C4-2B (cell line): ENCODE measurements at regions not wholly inside any gene's neighbourhood (a gene's known extent, or its start where the extent isn't known, plus 50 kb on each side); places are given as distances from the start of the nearest gene placed in this dataset.

Experiments used
- H3K27ac ChIP-seq: fragments of 450-650 bp; 2 replicates; pipeline ENCODE4 v1.5.1; 2017
- CTCF ChIP-seq: fragments of 450-650 bp; conservative IDR thresholded peaks from 2 replicates; pipeline ENCODE4 v1.5.1; 2017; ENCODE audit warnings: mild to moderate bottlenecking
- ZFX ChIP-seq: fragments of 450-650 bp; IDR thresholded peaks from 2 replicates; pipeline ENCODE4 v1.6.1; 2017

DNA sequence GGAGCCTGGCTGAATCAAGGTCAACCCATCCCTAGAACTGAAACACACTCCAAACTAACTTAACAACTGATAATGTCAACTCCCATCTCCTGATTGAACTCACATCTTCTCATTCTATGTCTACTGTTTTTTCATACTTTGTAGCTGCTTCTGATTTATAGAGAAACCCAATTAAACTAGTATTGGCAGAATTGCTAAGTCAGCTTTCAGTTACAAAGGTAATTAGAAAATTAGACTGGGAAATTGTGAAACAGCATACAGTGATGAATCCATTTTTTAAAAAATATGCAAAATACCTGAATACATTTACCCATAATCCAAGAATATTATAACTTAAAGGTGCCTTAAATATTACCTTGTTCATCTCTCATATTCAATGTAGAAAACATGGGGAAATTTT is 535.2 kb upstream of the CLINT1 start:
- TF ChIP-seq ZFX, result no peak
- TF ChIP-seq CTCF, result no peak
- no peak overlapping the region for H3K27ac ChIP-seq

GRCh38 chr5:158393457-158393856 is 534.5 kb upstream of the CLINT1 start:
- no peak overlapping the region for H3K27ac ChIP-seq
- TF ChIP-seq CTCF (no peak), ZFX (no peak)

GRCh38 chr5:158392753-158393152 is 533.8 kb upstream of the CLINT1 start:
- no peak for TF ChIP-seq ZFX
- TF ChIP-seq CTCF, result no peak
- no peak overlapping the region for H3K27ac ChIP-seq

DNA sequence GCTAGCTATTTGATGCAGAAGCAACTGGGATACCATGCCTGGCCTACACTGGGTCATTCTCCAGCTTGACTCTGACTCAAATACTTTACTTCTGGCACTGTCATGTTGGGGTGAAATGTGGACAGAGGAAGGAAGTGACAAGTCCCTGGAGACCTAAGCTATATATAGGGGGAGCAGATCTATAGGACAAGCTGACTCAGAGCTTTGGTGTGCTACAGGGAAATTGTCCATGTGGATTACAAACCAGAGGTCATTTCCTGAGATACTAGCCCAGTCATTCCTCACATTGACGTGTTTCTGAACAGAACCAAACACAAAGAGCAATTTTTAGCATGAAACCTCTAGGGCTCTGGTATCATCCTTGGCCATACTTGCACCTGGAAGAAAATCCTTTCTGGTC is 531.6 kb upstream of the CLINT1 start:
- TF ChIP-seq ZFX, result no peak
- TF ChIP-seq CTCF, result no peak
- no peak overlapping the region for H3K27ac ChIP-seq

DNA sequence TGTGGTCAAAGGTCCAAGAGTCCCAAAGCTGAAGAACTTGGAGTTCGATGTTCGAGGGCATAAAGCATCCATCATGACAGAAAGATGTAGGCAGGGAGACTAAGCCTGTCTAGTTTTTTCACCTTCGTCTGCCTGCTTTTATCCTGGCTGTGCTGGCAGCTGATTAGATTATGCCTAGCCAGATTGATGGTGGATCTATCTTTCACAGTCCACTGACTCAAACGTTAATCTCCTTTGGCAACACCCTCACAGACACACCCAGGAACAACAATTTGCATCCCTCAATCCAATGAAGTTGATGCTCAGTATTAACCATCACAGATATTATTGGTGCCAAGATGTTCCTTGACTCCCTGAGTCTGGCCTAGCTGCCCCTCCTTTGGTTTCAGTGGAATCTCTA is 530.8 kb upstream of the CLINT1 start:
- H3K27ac ChIP-seq, result no peak overlapping the region
- TF ChIP-seq ZFX (no peak), CTCF (no peak)

DNA sequence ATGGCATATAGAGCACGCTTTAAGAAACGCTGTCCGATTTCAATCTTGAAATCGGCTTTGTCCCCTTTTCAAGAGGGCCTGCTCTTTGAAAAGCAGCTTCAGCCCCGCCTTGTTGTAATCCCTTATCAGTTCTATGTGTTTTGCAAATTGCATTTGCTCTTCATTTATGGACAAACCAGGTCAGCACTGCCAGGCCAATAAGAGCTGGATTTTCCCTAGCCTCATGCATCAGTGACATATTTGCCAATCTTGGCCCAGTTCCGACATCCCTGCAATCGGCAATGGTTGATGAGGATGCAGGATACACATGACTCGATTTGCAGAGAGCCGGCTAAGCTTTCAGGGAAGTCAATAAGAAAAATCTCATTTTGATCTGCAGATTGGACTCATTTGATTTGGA is 529.1 kb upstream of the CLINT1 start:
- TF ChIP-seq CTCF, result no peak
- TF ChIP-seq ZFX, result no peak
- no peak overlapping the region for H3K27ac ChIP-seq

GRCh38 chr5:158387499-158387898 is 528.6 kb upstream of the CLINT1 start:
- H3K27ac ChIP-seq, result no peak overlapping the region
- TF ChIP-seq CTCF (no peak), ZFX (no peak)
